Transverse colon (tissue), 4 donors: ENCODE measurements at regions not wholly inside any gene's neighbourhood (a gene's known extent, or its start where the extent isn't known, plus 50 kb on each side); places are given as distances from the start of the nearest gene placed in this dataset.

Source experiments
- DNase-seq: peaks from one replicate; pipeline ENCODE4 v3.0.0-alpha.2; 2019
- H3K27ac ChIP-seq, 4 donors: fragments of 200-600 bp; sonication (generic); 2 replicates each; pipeline ENCODE4 v1.5.1; 2016 to 2018; ENCODE audit warnings: inconsistent platforms in 4 of 4
- H3K27me3 ChIP-seq: fragments of 200-600 bp; sonication (generic); 2 replicates; pipeline ENCODE4 v1.5.1; 2017; ENCODE audit warnings: inconsistent platforms
- H3K36me3 ChIP-seq, 4 donors: fragments of 200-600 bp; sonication (generic); 2 replicates each; pipeline ENCODE4 v1.5.1; 2017 to 2019; ENCODE audit warnings: inconsistent platforms in 4 of 4
- H3K4me1 ChIP-seq, 4 donors: fragments of 200-600 bp; sonication (generic); 2 replicates each; pipeline ENCODE4 v1.5.1; 2017 to 2020; ENCODE audit warnings: inconsistent platforms in 4 of 4
- H3K4me3 ChIP-seq, 4 donors: fragments of 200-600 bp; sonication (generic); 1 replicate in 1 of 4; 2 replicates in 3 of 4; pipeline versions ENCODE4 v1.5.1 to v1.6.1; 2017 to 2019; ENCODE audit warnings: inconsistent platforms in 4 of 4
- H3K9me3 ChIP-seq, 2 donors: fragments of 200-600 bp; sonication (generic); 2 replicates each; pipeline ENCODE4 v1.5.1; 2017 to 2019; ENCODE audit warnings: inconsistent platforms in 2 of 2
- EP300 ChIP-seq: sonication (generic); formaldehyde crosslinking; IDR thresholded peaks from one replicate; pipeline ENCODE4 v1.6.1; 2017; ENCODE audit warnings: antibody characterized with exemption, low read depth
- POLR2A ChIP-seq: fragments of 450-650 bp; IDR thresholded peaks from one replicate; pipeline ENCODE4 v1.6.1; 2016; ENCODE audit warnings: antibody characterized with exemption, mild to moderate bottlenecking, moderate library complexity
- POLR2AphosphoS5 ChIP-seq, 3 donors: sonication (generic); formaldehyde crosslinking; IDR thresholded peaks; one replicate each; pipeline ENCODE4 v1.6.1; 2016; ENCODE audit warnings: antibody characterized with exemption in 3 of 3
- WGBS, 2 donors: methylation state at CpG; one replicate each; pipeline ENCODE4 v1.1.5; 2018; ENCODE audit warnings: low coverage in 1 of 2; 5-methylcytosine and 5-hydroxymethylcytosine counted together
- in situ Hi-C, 4 donors: fragments of 200-750 bp; cut with MboI; loops; one replicate each; pipeline versions ENCODE4 v1.15.0 to v1.15.1; 2017; ENCODE audit warnings: low sequenced_read_pairs in 3 of 4, low pct_ligation_motif_present in 1 of 4, low pct_unique_long_range_greater_than_20kb in 1 of 4
- intact Hi-C: fragments of 100-400 bp; cut with DNase I; formaldehyde crosslinking; loops from one replicate; pipeline ENCODE4 v1.15.1; 2023; ENCODE audit warnings: low total_unique reads
- TF ChIP-seq, protein P1 (sequence below), 5 experiments: fragments of 200-600 bp in 3 of 5; fragments of 450-650 bp in 2 of 5; sonication (generic) in 3 of 5; IDR thresholded peaks; 1 replicate in 2 of 5; 2 replicates in 3 of 5; pipeline ENCODE4 v1.5.1; 2016 to 2017; ENCODE audit warnings: antibody characterized with exemption in 5 of 5, inconsistent platforms in 3 of 5, mild to moderate bottlenecking in 2 of 5, moderate library complexity in 1 of 5

DNA sequence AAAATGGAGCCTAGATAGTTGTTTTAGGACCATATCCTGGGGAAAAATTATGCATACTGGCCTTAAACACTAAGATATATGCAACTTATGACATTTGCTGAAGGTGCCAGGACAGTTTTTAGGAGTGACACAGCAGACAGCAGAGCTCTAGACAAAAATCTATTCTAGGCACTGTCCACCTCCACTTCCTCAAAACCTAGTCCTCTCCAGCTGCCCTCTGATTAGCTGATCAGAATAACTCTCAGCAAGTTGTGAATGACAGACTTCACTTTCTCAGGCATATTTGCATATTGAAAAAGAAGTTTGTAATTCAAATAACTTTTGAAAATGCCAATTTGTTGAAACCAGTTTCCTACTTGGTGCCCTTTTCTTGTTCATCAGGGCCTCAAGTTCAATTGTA lies 152.3 kb upstream of the STEAP4 start:
- Histone ChIP-seq H3K4me1 (peaks cover 0 to 12% (median 2%) of the 10 kb centered on the region in 4 donors), H3K27ac (no peak overlapping the region), H3K4me3 (no peak overlapping the region), H3K27me3 (no peaks in the 10 kb centered on the region), H3K9me3 (no peaks in the 10 kb centered on the region), H3K36me3 (no peaks in the 10 kb centered on the region)
- TF ChIP-seq EP300 (no peak), POLR2AphosphoS5 (IDR thresholded peaks at IDR 0.05) (no peak), POLR2A (no peak)
- TF ChIP-seq, protein P1, sequence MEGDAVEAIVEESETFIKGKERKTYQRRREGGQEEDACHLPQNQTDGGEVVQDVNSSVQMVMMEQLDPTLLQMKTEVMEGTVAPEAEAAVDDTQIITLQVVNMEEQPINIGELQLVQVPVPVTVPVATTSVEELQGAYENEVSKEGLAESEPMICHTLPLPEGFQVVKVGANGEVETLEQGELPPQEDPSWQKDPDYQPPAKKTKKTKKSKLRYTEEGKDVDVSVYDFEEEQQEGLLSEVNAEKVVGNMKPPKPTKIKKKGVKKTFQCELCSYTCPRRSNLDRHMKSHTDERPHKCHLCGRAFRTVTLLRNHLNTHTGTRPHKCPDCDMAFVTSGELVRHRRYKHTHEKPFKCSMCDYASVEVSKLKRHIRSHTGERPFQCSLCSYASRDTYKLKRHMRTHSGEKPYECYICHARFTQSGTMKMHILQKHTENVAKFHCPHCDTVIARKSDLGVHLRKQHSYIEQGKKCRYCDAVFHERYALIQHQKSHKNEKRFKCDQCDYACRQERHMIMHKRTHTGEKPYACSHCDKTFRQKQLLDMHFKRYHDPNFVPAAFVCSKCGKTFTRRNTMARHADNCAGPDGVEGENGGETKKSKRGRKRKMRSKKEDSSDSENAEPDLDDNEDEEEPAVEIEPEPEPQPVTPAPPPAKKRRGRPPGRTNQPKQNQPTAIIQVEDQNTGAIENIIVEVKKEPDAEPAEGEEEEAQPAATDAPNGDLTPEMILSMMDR (IDR thresholded peaks at IDR 0.05): no peak
- intact Hi-C loops: no loop called here
- DNase-seq: no peak
- in situ Hi-C loops: no loop called here

DNA sequence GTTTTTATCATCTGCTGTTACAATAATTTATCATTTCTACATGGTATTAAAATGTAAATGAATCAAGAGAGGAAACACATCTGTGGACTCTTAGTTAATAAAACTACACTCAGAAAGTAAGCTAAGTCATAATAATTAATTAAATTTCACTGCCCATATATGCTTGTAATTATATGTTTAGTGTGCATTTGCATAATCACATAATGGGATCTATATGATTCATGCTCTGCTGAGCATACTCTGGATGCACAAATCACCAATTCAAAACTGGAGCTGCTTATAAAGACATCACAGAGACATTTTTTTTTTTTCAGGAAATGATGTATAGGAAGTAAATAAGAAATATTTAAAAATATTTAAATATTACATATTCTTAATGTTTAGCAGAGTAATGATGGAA lies 151.6 kb upstream of the STEAP4 start:
- Histone ChIP-seq H3K36me3 (no peaks in the 10 kb centered on the region), H3K4me3 (no peak overlapping the region), H3K4me1 (peaks cover 0 to 18% (median 4%) of the 10 kb centered on the region in 4 donors), H3K27ac (no peak overlapping the region), H3K9me3 (no peaks in the 10 kb centered on the region), H3K27me3 (no peaks in the 10 kb centered on the region)
- intact Hi-C loops (no loop called here), in situ Hi-C loops (no loop called here)
- TF ChIP-seq, protein P1 (IDR thresholded peaks at IDR 0.05): no peak
- TF ChIP-seq POLR2A (no peak), EP300 (no peak), POLR2AphosphoS5 (IDR thresholded peaks at IDR 0.05) (no peak)
- no peak for DNase-seq

DNA sequence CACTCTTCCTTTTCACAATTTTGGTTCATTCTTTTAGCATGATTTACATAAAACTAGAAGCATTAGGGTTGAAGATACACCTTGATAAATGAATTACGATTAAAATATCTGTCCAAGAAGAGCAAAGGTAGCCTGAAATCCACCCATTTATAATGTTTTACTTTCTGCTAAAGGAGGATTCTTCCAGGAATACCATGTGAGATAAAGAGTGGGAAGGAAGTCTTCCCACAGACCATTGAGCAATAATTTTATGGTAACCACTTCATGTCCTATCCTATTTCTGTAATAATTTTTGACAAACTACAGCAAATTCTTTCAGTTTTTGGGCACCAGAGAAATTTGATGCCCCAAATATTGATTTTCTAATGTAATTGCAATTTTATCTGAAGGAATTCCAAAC lies 150.6 kb upstream of the STEAP4 start:
- H3K4me3 ChIP-seq: no peak overlapping the region
- no peaks in the 10 kb centered on the region for H3K9me3 ChIP-seq
- in situ Hi-C loops: no loop called here
- H3K4me1 ChIP-seq: peaks cover 0 to 26% (median 10%) of the 10 kb centered on the region in 4 donors
- 78 to 83% methylated on average over 1 of the region's 1 CpG for WGBS, 2 donors
- TF ChIP-seq POLR2A (no peak), POLR2AphosphoS5 (IDR thresholded peaks at IDR 0.05) (no peak)
- TF ChIP-seq, protein P1 (IDR thresholded peaks at IDR 0.05): no peak
- no peaks in the 10 kb centered on the region for H3K36me3 ChIP-seq
- peak overlapping the region in 2 of 4 donors; percentile 43 to 49 for H3K27ac ChIP-seq
- DNase-seq: no peak
- intact Hi-C loops: no loop called here
- no peaks in the 10 kb centered on the region for H3K27me3 ChIP-seq

DNA sequence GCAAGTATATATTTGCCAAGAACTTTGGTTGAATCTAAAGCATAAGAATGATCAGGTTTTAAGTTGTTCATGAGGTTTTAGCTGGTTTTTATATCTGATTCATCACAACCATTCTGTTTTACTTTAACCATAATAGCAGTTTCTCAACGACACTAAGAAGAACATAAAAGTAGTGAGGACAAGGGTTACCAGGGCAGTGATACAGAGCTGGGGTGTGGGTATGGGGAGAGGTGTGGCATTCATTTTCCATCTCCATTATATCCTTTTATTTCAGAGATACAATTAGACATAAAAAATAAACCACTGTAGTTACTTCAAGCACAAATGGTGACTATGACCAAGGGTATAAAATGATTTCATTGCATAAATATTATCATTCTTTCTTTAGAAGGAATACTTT lies 149.8 kb upstream of the STEAP4 start:
- Histone ChIP-seq H3K4me3 (no peak overlapping the region), H3K9me3 (no peaks in the 10 kb centered on the region), H3K27ac (peak overlapping the region; percentile 20 to 61 (median 38)), H3K27me3 (no peaks in the 10 kb centered on the region), H3K4me1 (peaks cover 0 to 27% (median 10%) of the 10 kb centered on the region in 4 donors), H3K36me3 (no peaks in the 10 kb centered on the region)
- DNase-seq: peak; percentile 32
- in situ Hi-C loops: no loop called here
- intact Hi-C loops: no loop called here
- TF ChIP-seq EP300 (no peak), POLR2AphosphoS5 (IDR thresholded peaks at IDR 0.05) (no peak), POLR2A (no peak)
- TF ChIP-seq, protein P1 (IDR thresholded peaks at IDR 0.05): no peak
- WGBS, 2 donors: 0 to 17% methylated on average over 1 of the region's 1 CpG
